ENCODE measurements at regions not wholly inside any gene's neighbourhood (a gene's known extent, or its start where the extent isn't known, plus 50 kb on each side); places are given as distances from the start of the nearest gene placed in this dataset.
A peak's percentile ranks its signal among the peaks of the same experiment; 100 is the strongest.
"Not testable (repeated sequence)": the region's sequence is repeated elsewhere in the genome, so short reads cannot be mapped to it uniquely, and the experiment has no call there.

- no peak overlapping the region for H3K27ac Mint-ChIP-seq
- H3K27me3 Mint-ChIP-seq: no peaks in the 10 kb centered on the region
- H3K4me3 Mint-ChIP-seq: no peak overlapping the region
- H3K4me1 Mint-ChIP-seq: no peaks in the 10 kb centered on the region
- no peaks in the 10 kb centered on the region for H3K36me3 Mint-ChIP-seq
- H3K9me3 Mint-ChIP-seq: no peaks in the 10 kb centered on the region
These were observed 132.9 kb upstream of the BCOR start for GRCh38 chrX:40230646-40231045.

GRCh38 chrX:40227125-40227524, 129.4 kb upstream of the BCOR start:
- Mint-ChIP-seq H3K27me3 (no peaks in the 10 kb centered on the region), H3K4me1 (no peaks in the 10 kb centered on the region), H3K9me3 (no peaks in the 10 kb centered on the region), H3K27ac (no peak overlapping the region), H3K36me3 (no peaks in the 10 kb centered on the region), H3K4me3 (no peak overlapping the region)

GRCh38 chrX:40224658-40225057, 126.9 kb upstream of the BCOR start:
- H3K9me3 Mint-ChIP-seq: no peaks in the 10 kb centered on the region
- H3K27ac Mint-ChIP-seq: no peak overlapping the region
- H3K27me3 Mint-ChIP-seq: no peaks in the 10 kb centered on the region
- H3K4me1 Mint-ChIP-seq: no peaks in the 10 kb centered on the region
- H3K4me3 Mint-ChIP-seq: no peak overlapping the region
- H3K36me3 Mint-ChIP-seq: no peaks in the 10 kb centered on the region

GRCh38 chrX:40222612-40223011, 124.9 kb upstream of the BCOR start:
- H3K27me3 Mint-ChIP-seq, H3K9me3 Mint-ChIP-seq, H3K36me3 Mint-ChIP-seq, H3K27ac Mint-ChIP-seq, H3K4me3 Mint-ChIP-seq, H3K4me1 Mint-ChIP-seq: not testable (repeated sequence)

- H3K4me3 Mint-ChIP-seq: no peak overlapping the region
- H3K27ac Mint-ChIP-seq: no peak overlapping the region
- no peaks in the 10 kb centered on the region for H3K9me3 Mint-ChIP-seq
- no peaks in the 10 kb centered on the region for H3K27me3 Mint-ChIP-seq
- peaks cover 4% of the 10 kb centered on the region for H3K4me1 Mint-ChIP-seq
- H3K36me3 Mint-ChIP-seq: no peaks in the 10 kb centered on the region
These were observed 115.3 kb upstream of the BCOR start for GRCh38 chrX:40213092-40213491.

GRCh38 chrX:40209951-40210617, 112.3 kb upstream of the BCOR start:
- Mint-ChIP-seq H3K9me3 (no peaks in the 10 kb centered on the region), H3K36me3 (no peaks in the 10 kb centered on the region), H3K4me3 (no peak overlapping the region), H3K27me3 (no peaks in the 10 kb centered on the region), H3K4me1 (peaks cover 4% of the 10 kb centered on the region), H3K27ac (no peak overlapping the region)

GRCh38 chrX:40207626-40208025, 109.9 kb upstream of the BCOR start:
- no peak overlapping the region for H3K27ac Mint-ChIP-seq
- no peaks in the 10 kb centered on the region for H3K27me3 Mint-ChIP-seq
- H3K36me3 Mint-ChIP-seq: no peaks in the 10 kb centered on the region
- H3K4me3 Mint-ChIP-seq: no peak overlapping the region
- H3K4me1 Mint-ChIP-seq: peaks cover 10% of the 10 kb centered on the region
- H3K9me3 Mint-ChIP-seq: no peaks in the 10 kb centered on the region

- Mint-ChIP-seq H3K4me3 (no peak overlapping the region), H3K9me3 (no peaks in the 10 kb centered on the region), H3K36me3 (no peaks in the 10 kb centered on the region), H3K27me3 (no peaks in the 10 kb centered on the region), H3K27ac (no peak overlapping the region), H3K4me1 (peaks cover 20% of the 10 kb centered on the region)
These were observed 107.7 kb upstream of the BCOR start for GRCh38 chrX:40205471-40205870.

GRCh38 chrX:40202456-40202855, 104.7 kb upstream of the BCOR start:
- no peaks in the 10 kb centered on the region for H3K36me3 Mint-ChIP-seq
- no peaks in the 10 kb centered on the region for H3K27me3 Mint-ChIP-seq
- H3K4me1 Mint-ChIP-seq: peaks cover 15% of the 10 kb centered on the region
- H3K27ac Mint-ChIP-seq: no peak overlapping the region
- H3K9me3 Mint-ChIP-seq: no peaks in the 10 kb centered on the region
- no peak overlapping the region for H3K4me3 Mint-ChIP-seq

- no peaks in the 10 kb centered on the region for H3K27me3 Mint-ChIP-seq
- no peaks in the 10 kb centered on the region for H3K36me3 Mint-ChIP-seq
- no peak overlapping the region for H3K4me3 Mint-ChIP-seq
- H3K27ac Mint-ChIP-seq: no peak overlapping the region
- H3K4me1 Mint-ChIP-seq: peaks cover 15% of the 10 kb centered on the region
- no peaks in the 10 kb centered on the region for H3K9me3 Mint-ChIP-seq
These were observed 103.6 kb upstream of the BCOR start for GRCh38 chrX:40201329-40201885.

- no peaks in the 10 kb centered on the region for H3K27me3 Mint-ChIP-seq
- no peak overlapping the region for H3K4me3 Mint-ChIP-seq
- no peaks in the 10 kb centered on the region for H3K9me3 Mint-ChIP-seq
- H3K27ac Mint-ChIP-seq: no peak overlapping the region
- peaks cover 15% of the 10 kb centered on the region for H3K4me1 Mint-ChIP-seq
- H3K36me3 Mint-ChIP-seq: no peaks in the 10 kb centered on the region
These were observed 101.9 kb upstream of the BCOR start for GRCh38 chrX:40199704-40200103.

- no peaks in the 10 kb centered on the region for H3K27me3 Mint-ChIP-seq
- peaks cover 7% of the 10 kb centered on the region for H3K4me1 Mint-ChIP-seq
- no peaks in the 10 kb centered on the region for H3K36me3 Mint-ChIP-seq
- H3K9me3 Mint-ChIP-seq: no peaks in the 10 kb centered on the region
- no peak overlapping the region for H3K27ac Mint-ChIP-seq
- H3K4me3 Mint-ChIP-seq: no peak overlapping the region
These were observed 99.3 kb upstream of the BCOR start for GRCh38 chrX:40197071-40197470.

GRCh38 chrX:40195368-40195767, 97.6 kb upstream of the BCOR start:
- Mint-ChIP-seq H3K27me3 (no peaks in the 10 kb centered on the region), H3K4me3 (no peak overlapping the region), H3K27ac (no peak overlapping the region), H3K4me1 (no peaks in the 10 kb centered on the region), H3K9me3 (no peaks in the 10 kb centered on the region), H3K36me3 (no peaks in the 10 kb centered on the region)

GRCh38 chrX:40192196-40192595, 94.4 kb upstream of the BCOR start:
- no peak overlapping the region for H3K27ac Mint-ChIP-seq
- H3K9me3 Mint-ChIP-seq: no peaks in the 10 kb centered on the region
- peaks cover 7% of the 10 kb centered on the region for H3K4me1 Mint-ChIP-seq
- H3K36me3 Mint-ChIP-seq: no peaks in the 10 kb centered on the region
- no peaks in the 10 kb centered on the region for H3K27me3 Mint-ChIP-seq
- H3K4me3 Mint-ChIP-seq: no peak overlapping the region

GRCh38 chrX:40189637-40190036, 91.9 kb upstream of the BCOR start:
- H3K4me3 Mint-ChIP-seq: no peak overlapping the region
- no peaks in the 10 kb centered on the region for H3K9me3 Mint-ChIP-seq
- no peak overlapping the region for H3K27ac Mint-ChIP-seq

GRCh38 chrX:40188573-40189417, 91.0 kb upstream of the BCOR start:
- H3K9me3 Mint-ChIP-seq: no peaks in the 10 kb centered on the region
- H3K4me1 Mint-ChIP-seq: peaks cover 7% of the 10 kb centered on the region
- H3K36me3 Mint-ChIP-seq: peaks cover 4% of the 10 kb centered on the region
- H3K27me3 Mint-ChIP-seq: no peaks in the 10 kb centered on the region
- peak overlapping the region; percentile 79 for H3K27ac Mint-ChIP-seq
- H3K4me3 Mint-ChIP-seq: peak overlapping the region; percentile 15

More at GRCh38 chrX:40189637-40190036, 91.9 kb upstream of the BCOR start:
- Mint-ChIP-seq H3K27me3 (no peaks in the 10 kb centered on the region), H3K4me1 (peaks cover 7% of the 10 kb centered on the region), H3K36me3 (peaks cover 4% of the 10 kb centered on the region)
